ENCODE measurements at regions not wholly inside any gene's neighbourhood (a gene's known extent, or its start where the extent isn't known, plus 50 kb on each side); places are given as distances from the start of the nearest gene placed in this dataset.

DNA sequence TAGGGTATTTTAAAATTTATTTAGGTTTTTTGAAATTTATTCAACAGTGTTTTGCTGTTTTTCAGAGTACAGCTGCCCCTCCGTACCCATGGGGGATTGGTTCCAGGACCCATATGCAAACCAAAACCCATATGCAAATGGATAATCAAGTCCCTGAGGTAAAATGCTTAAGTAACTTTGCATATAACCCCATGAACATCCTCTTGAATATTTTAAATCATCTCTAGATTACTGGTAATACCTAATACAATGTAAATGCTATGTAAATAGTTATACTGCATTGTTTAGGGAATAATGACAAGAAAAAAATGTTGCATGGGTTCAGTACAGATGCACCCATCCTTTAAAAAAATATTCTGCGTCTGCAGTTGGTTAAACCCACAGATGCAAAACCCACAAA is 547.9 kb upstream of the CDH4 start:
- TF ChIP-seq EZH2phosphoT487 (IDR thresholded peaks at IDR 0.05) (no peak), EZH2 (IDR thresholded peaks at IDR 0.05) (no peak)
- TF ChIP-seq, protein P1, sequence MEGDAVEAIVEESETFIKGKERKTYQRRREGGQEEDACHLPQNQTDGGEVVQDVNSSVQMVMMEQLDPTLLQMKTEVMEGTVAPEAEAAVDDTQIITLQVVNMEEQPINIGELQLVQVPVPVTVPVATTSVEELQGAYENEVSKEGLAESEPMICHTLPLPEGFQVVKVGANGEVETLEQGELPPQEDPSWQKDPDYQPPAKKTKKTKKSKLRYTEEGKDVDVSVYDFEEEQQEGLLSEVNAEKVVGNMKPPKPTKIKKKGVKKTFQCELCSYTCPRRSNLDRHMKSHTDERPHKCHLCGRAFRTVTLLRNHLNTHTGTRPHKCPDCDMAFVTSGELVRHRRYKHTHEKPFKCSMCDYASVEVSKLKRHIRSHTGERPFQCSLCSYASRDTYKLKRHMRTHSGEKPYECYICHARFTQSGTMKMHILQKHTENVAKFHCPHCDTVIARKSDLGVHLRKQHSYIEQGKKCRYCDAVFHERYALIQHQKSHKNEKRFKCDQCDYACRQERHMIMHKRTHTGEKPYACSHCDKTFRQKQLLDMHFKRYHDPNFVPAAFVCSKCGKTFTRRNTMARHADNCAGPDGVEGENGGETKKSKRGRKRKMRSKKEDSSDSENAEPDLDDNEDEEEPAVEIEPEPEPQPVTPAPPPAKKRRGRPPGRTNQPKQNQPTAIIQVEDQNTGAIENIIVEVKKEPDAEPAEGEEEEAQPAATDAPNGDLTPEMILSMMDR (IDR thresholded peaks at IDR 0.05) = no peak
- Histone ChIP-seq H4K20me1 (ENCODE audit: low read depth) (no peaks in the 10 kb centered on the region), H3K9ac (no peak overlapping the region), H2AFZ (replicated peaks) (no peak overlapping the region), H3K9me3 (ENCODE audit: low read depth) (no peaks in the 10 kb centered on the region), H3K4me2 (no peak overlapping the region), H3K4me3 (no peak overlapping the region), H3K27me3 (no peaks in the 10 kb centered on the region), H3K36me3 (no peaks in the 10 kb centered on the region), H3K4me1 (no peaks in the 10 kb centered on the region), H3K79me2 (ENCODE audit: low read depth) (no peaks in the 10 kb centered on the region), H3K27ac (no peak overlapping the region), H3F3A (ENCODE audit: low read depth) (no peaks in the 10 kb centered on the region)
- no peak for DNase-seq (ENCODE audit: low spot score)
- Mint-ChIP-seq H3K27me3 (ENCODE audit: insufficient read depth, low read depth) (no peaks in the 10 kb centered on the region), H3K4me1 (no peaks in the 10 kb centered on the region), H3K36me3 (peaks cover 2% of the 10 kb centered on the region), H3K9me3 (peaks cover 4% of the 10 kb centered on the region), H3K4me3 (no peak overlapping the region), H3K27ac (no peak overlapping the region)

DNA sequence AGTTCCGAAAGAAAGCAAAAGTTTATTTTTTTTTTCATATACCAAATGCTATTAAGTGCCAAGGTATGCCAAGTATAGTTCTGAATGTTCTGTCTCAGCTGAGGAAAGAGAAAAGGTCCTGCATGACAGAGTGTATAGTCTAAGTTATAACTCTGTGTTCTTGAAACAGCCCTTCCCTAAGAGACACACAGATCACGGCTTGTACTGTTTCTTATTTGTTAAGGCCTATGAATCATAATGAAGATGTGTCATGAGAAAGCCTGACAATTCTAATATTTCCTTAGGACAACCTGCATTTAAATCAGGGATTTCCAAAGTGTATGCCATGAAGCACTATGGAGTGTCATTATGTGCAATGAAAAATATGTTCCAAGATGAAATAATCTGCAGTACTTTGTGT is 538.7 kb upstream of the CDH4 start:
- H2AFZ ChIP-seq (replicated peaks) = no peak overlapping the region
- no peaks in the 10 kb centered on the region for H3K4me1 ChIP-seq
- H3K27me3 ChIP-seq = no peaks in the 10 kb centered on the region
- no peaks in the 10 kb centered on the region for H3F3A ChIP-seq (ENCODE audit: low read depth)
- no peak overlapping the region for H3K9ac ChIP-seq
- TF ChIP-seq EZH2phosphoT487 (IDR thresholded peaks at IDR 0.05) = no peak
- TF ChIP-seq, protein P1 (IDR thresholded peaks at IDR 0.05) = no peak
- H3K9me3 Mint-ChIP-seq = no peaks in the 10 kb centered on the region
- no peak overlapping the region for H3K27ac Mint-ChIP-seq
- H3K4me3 Mint-ChIP-seq = no peak overlapping the region
- no peak overlapping the region for H3K27ac ChIP-seq
- H3K9me3 ChIP-seq (ENCODE audit: low read depth) = no peaks in the 10 kb centered on the region
- H3K4me2 ChIP-seq = no peak overlapping the region
- DNase-seq (ENCODE audit: low spot score) = no peak
- H3K27me3 Mint-ChIP-seq (ENCODE audit: insufficient read depth, low read depth) = no peaks in the 10 kb centered on the region
- no peaks in the 10 kb centered on the region for H4K20me1 ChIP-seq (ENCODE audit: low read depth)
- no peaks in the 10 kb centered on the region for H3K36me3 ChIP-seq
- H3K79me2 ChIP-seq (ENCODE audit: low read depth) = no peaks in the 10 kb centered on the region
- no peak overlapping the region for H3K4me3 ChIP-seq
- H3K36me3 Mint-ChIP-seq = no peaks in the 10 kb centered on the region
- no peaks in the 10 kb centered on the region for H3K4me1 Mint-ChIP-seq

DNA sequence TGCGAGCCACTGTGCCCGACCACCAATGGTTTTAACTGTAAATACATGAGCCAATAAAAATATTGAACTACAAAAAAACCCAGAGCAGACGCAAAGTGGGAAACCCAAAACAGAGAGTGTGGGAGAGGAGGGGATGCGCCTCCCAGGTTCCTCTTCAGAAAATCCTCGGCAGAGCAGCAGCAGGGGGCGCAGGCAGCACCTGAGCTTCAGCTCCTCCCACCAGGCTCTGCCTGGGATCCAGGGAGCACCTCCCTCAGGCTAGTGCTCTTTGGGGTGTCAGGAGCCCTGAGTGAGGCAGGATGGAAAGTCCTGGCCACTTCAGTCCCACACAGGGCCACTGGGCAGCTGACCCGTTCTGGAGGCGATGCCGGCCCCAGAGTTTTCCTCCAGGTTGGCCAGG is 536.9 kb upstream of the CDH4 start:
- H3K79me2 ChIP-seq (ENCODE audit: low read depth) = no peaks in the 10 kb centered on the region
- no peaks in the 10 kb centered on the region for H3F3A ChIP-seq (ENCODE audit: low read depth)
- no peak overlapping the region for H3K4me2 ChIP-seq
- no peak overlapping the region for H3K27ac ChIP-seq
- H3K36me3 Mint-ChIP-seq = no peaks in the 10 kb centered on the region
- H3K4me1 ChIP-seq = no peaks in the 10 kb centered on the region
- no peak overlapping the region for H3K4me3 Mint-ChIP-seq
- no peaks in the 10 kb centered on the region for H3K4me1 Mint-ChIP-seq
- no peak overlapping the region for H3K27ac Mint-ChIP-seq
- no peak overlapping the region for H3K4me3 ChIP-seq
- TF ChIP-seq EZH2phosphoT487 (IDR thresholded peaks at IDR 0.05) (no peak), EZH2 (IDR thresholded peaks at IDR 0.05) (no peak)
- TF ChIP-seq, protein P1 (IDR thresholded peaks at IDR 0.05) = peak; percentile 10
- H3K9me3 ChIP-seq (ENCODE audit: low read depth) = no peaks in the 10 kb centered on the region
- H2AFZ ChIP-seq (replicated peaks) = no peak overlapping the region
- no peaks in the 10 kb centered on the region for H3K36me3 ChIP-seq
- no peak overlapping the region for H3K9ac ChIP-seq
- no peaks in the 10 kb centered on the region for H3K27me3 Mint-ChIP-seq (ENCODE audit: insufficient read depth, low read depth)
- no peaks in the 10 kb centered on the region for H4K20me1 ChIP-seq (ENCODE audit: low read depth)
- no peaks in the 10 kb centered on the region for H3K9me3 Mint-ChIP-seq
- DNase-seq (ENCODE audit: low spot score) = peak; percentile 27
- H3K27me3 ChIP-seq = no peaks in the 10 kb centered on the region
